H9 (cell line): ENCODE measurements at regions not wholly inside any gene's neighbourhood (a gene's known extent, or its start where the extent isn't known, plus 50 kb on each side); places are given as distances from the start of the nearest gene placed in this dataset.
A peak's percentile ranks its signal among the peaks of the same experiment; 100 is the strongest.

Experiments used
- DNase-seq: peaks from one replicate; pipeline ENCODE4 v3.0.0-alpha.2; 2017
- H2AFZ ChIP-seq: one replicate; pipeline ENCODE4 v1.6.1; 2013; ENCODE audit warnings: mild to moderate bottlenecking, low read length, control low read depth, moderate library complexity
- H2AK5ac ChIP-seq: 2 replicates; pipeline ENCODE4 v1.6.1; 2013; ENCODE audit warnings: low read length, control low read depth, mixed read lengths; ENCODE audit not compliant: insufficient read length
- H2BK120ac ChIP-seq: one replicate; pipeline ENCODE4 v1.6.1; 2013; ENCODE audit warnings: low read depth, mild to moderate bottlenecking, low read length, control low read depth, inconsistent platforms; ENCODE audit not compliant: poor library complexity, severe bottlenecking
- H2BK12ac ChIP-seq: 2 replicates; pipeline ENCODE4 v1.6.1; 2013; ENCODE audit warnings: low read length, control low read depth, mixed read lengths, low read depth; ENCODE audit not compliant: insufficient read length
- H2BK15ac ChIP-seq: 2 replicates; pipeline ENCODE4 v1.6.1; 2013; ENCODE audit warnings: low read depth, low read length, control low read depth
- H2BK20ac ChIP-seq: one replicate; pipeline ENCODE4 v1.6.1; 2013; ENCODE audit warnings: low read depth, mild to moderate bottlenecking, low read length, control low read depth, inconsistent platforms; ENCODE audit not compliant: poor library complexity, severe bottlenecking
- H2BK5ac ChIP-seq: 2 replicates; pipeline ENCODE4 v1.6.1; 2013; ENCODE audit warnings: low read length, control low read depth, mixed read lengths; ENCODE audit not compliant: insufficient read length
- H3K14ac ChIP-seq: 2 replicates; pipeline ENCODE4 v1.6.1; 2013; ENCODE audit warnings: low read length, control low read depth; ENCODE audit not compliant: insufficient read depth
- H3K18ac ChIP-seq: 2 replicates; pipeline ENCODE4 v1.6.1; 2013; ENCODE audit warnings: low read depth, mild to moderate bottlenecking, mixed read lengths, low read length, control low read depth; ENCODE audit not compliant: insufficient read length
- H3K23ac ChIP-seq: 2 replicates; pipeline ENCODE4 v1.6.1; 2013; ENCODE audit warnings: low read length, control low read depth, mixed read lengths, low read depth; ENCODE audit not compliant: insufficient read length
- H3K23me2 ChIP-seq: 2 replicates; pipeline ENCODE4 v1.6.1; 2013; ENCODE audit warnings: low read depth, mild to moderate bottlenecking, mixed read lengths, low read length, control low read depth; ENCODE audit not compliant: insufficient read length, poor library complexity, severe bottlenecking
- H3K27ac ChIP-seq: 2 replicates; pipeline ENCODE4 v1.5.1; 2013; ENCODE audit warnings: low read length, control low read depth, mixed read lengths, low read depth; ENCODE audit not compliant: insufficient read length
- H3K27me3 ChIP-seq: 2 replicates; pipeline ENCODE4 v1.6.1; 2013; ENCODE audit warnings: low read length, control low read depth, inconsistent platforms; ENCODE audit not compliant: insufficient read depth
- H3K4ac ChIP-seq: 2 replicates; pipeline ENCODE4 v1.6.1; 2013; ENCODE audit warnings: low read depth, mild to moderate bottlenecking, control low read depth, inconsistent platforms, low read length, moderate library complexity
- H3K4me1 ChIP-seq: 2 replicates; pipeline ENCODE4 v1.6.1; 2013; ENCODE audit warnings: low read length, control low read depth, inconsistent platforms; ENCODE audit not compliant: insufficient read depth
- H3K4me2 ChIP-seq: 2 replicates; pipeline ENCODE4 v1.6.1; 2013; ENCODE audit warnings: low read length, control low read depth, mixed read lengths; ENCODE audit not compliant: insufficient read length, insufficient read depth
- H3K56ac ChIP-seq: 2 replicates; pipeline ENCODE4 v1.6.1; 2013; ENCODE audit warnings: low read depth, mild to moderate bottlenecking, mixed read lengths, low read length, control low read depth; ENCODE audit not compliant: insufficient read length
- H3K79me1 ChIP-seq: 2 replicates; pipeline ENCODE4 v1.6.1; 2013; ENCODE audit warnings: low read depth, mild to moderate bottlenecking, moderate library complexity, low read length, control low read depth, inconsistent platforms; ENCODE audit not compliant: insufficient read depth, poor library complexity, severe bottlenecking
- H3K79me2 ChIP-seq: 2 replicates; pipeline ENCODE4 v1.6.1; 2013; ENCODE audit warnings: low read length, control low read depth, inconsistent platforms; ENCODE audit not compliant: insufficient read depth
- H3K9ac ChIP-seq: 2 replicates; pipeline ENCODE4 v1.6.1; 2013; ENCODE audit warnings: low read length, control low read depth, mixed read lengths; ENCODE audit not compliant: insufficient read length; ENCODE audit errors: extremely low read depth
- H3K9me3 ChIP-seq: one replicate; pipeline ENCODE4 v1.6.1; 2013; ENCODE audit warnings: low read depth, low read length, inconsistent platforms; ENCODE audit not compliant: control insufficient read depth
- H3T11ph ChIP-seq: one replicate; pipeline ENCODE4 v1.6.1; 2013; ENCODE audit warnings: mild to moderate bottlenecking, low read length, control low read depth, inconsistent platforms
- H4K20me1 ChIP-seq: one replicate; pipeline ENCODE4 v1.6.1; 2013; ENCODE audit not compliant: control insufficient read depth, insufficient read length, insufficient read depth
- H4K5ac ChIP-seq: 2 replicates; pipeline ENCODE4 v1.6.1; 2013; ENCODE audit warnings: low read depth, mild to moderate bottlenecking, mixed read lengths, low read length, control low read depth; ENCODE audit not compliant: insufficient read length
- H4K8ac ChIP-seq: replicated peaks from 2 replicates; pipeline ENCODE4 v1.6.1; 2013; ENCODE audit warnings: low read length, control low read depth, mixed read lengths, low read depth; ENCODE audit not compliant: insufficient read length
- H4K91ac ChIP-seq: 2 replicates; pipeline ENCODE4 v1.6.1; 2013; ENCODE audit warnings: low read depth, mild to moderate bottlenecking, moderate library complexity, mixed read lengths, low read length, control low read depth; ENCODE audit not compliant: insufficient read length
- H3K27ac Mint-ChIP-seq, 3 experiments: 2 replicates in 2 of 3; 3 replicates in 1 of 3; pipeline ENCODE4 v1.8.0; 2020 to 2021; ENCODE audit warnings: mixed read lengths in 3 of 3, mild to moderate bottlenecking in 1 of 3, moderate library complexity in 1 of 3
- H3K27me3 Mint-ChIP-seq: 2 replicates; pipeline ENCODE4 v1.8.0; 2021; ENCODE audit warnings: low read depth, mild to moderate bottlenecking, moderate library complexity, mixed read lengths
- H3K36me3 Mint-ChIP-seq, 3 experiments: 2 replicates in 2 of 3; 3 replicates in 1 of 3; pipeline ENCODE4 v1.8.0; 2020 to 2021; ENCODE audit warnings: low read depth in 3 of 3, mixed read lengths in 3 of 3; ENCODE audit not compliant: insufficient read depth in 1 of 3
- H3K4me1 Mint-ChIP-seq, 2 experiments: 2 replicates each; pipeline ENCODE4 v1.8.0; 2020; ENCODE audit warnings: mixed read lengths in 2 of 2
- H3K4me3 Mint-ChIP-seq, 2 experiments: 2 replicates in 1 of 2; 3 replicates in 1 of 2; pipeline ENCODE4 v1.8.0; 2020 to 2021; ENCODE audit warnings: mild to moderate bottlenecking in 2 of 2, mixed read lengths in 2 of 2, moderate library complexity in 1 of 2
- H3K9me3 Mint-ChIP-seq, 2 experiments: 2 replicates in 1 of 2; 3 replicates in 1 of 2; pipeline ENCODE4 v1.8.0; 2020; ENCODE audit warnings: mild to moderate bottlenecking in 2 of 2, mixed read lengths in 2 of 2, moderate library complexity in 1 of 2
- CTCF ChIP-seq: fragments of 200-600 bp; sonication (generic); conservative IDR thresholded peaks from 3 replicates; pipeline ENCODE4 v1.8.0; 2021; ENCODE audit warnings: antibody characterized with exemption, mild to moderate bottlenecking
- WGBS: extraction: QIAGEN DNeasy Blood & Tissue Kit; methylation state at CpG from one replicate; pipeline ENCODE4 v1.1.7; 2013; ENCODE audit warnings: missing lambda C conversion rate, low lambda C conversion rate, mixed read lengths; ENCODE audit not compliant: insufficient read length; ENCODE audit errors: extremely low coverage; 5-methylcytosine and 5-hydroxymethylcytosine counted together

- Histone ChIP-seq H3K9me3 (no peaks in the 10 kb centered on the region), H3T11ph (no peak overlapping the region), H3K4me1 (no peaks in the 10 kb centered on the region), H3K23me2 (no peaks in the 10 kb centered on the region), H4K8ac (no peak overlapping the region), H2BK15ac (no peak overlapping the region), H4K91ac (no peak overlapping the region), H3K27me3 (no peaks in the 10 kb centered on the region), H3K27ac (no peak overlapping the region), H4K5ac (no peak overlapping the region), H2BK20ac (no peak overlapping the region), H3K18ac (no peak overlapping the region), H3K79me1 (no peaks in the 10 kb centered on the region), H3K9ac (no peak overlapping the region), H2BK12ac (no peak overlapping the region), H3K23ac (no peak overlapping the region), H3K4me2 (no peak overlapping the region), H3K56ac (no peak overlapping the region), H3K4ac (no peak overlapping the region), H2BK5ac (no peak overlapping the region), H2BK120ac (no peak overlapping the region), H2AK5ac (no peak overlapping the region), H3K79me2 (no peaks in the 10 kb centered on the region), H4K20me1 (no peaks in the 10 kb centered on the region), H2AFZ (no peak overlapping the region), H3K14ac (no peak overlapping the region)
- no CpG with 5 or more reads among the region's 8 CpGs for WGBS
- peaks cover 0 to 8% (median 2%) of the 10 kb centered on the region in 3 experiments; a peak in 3 of 7 replicates for H3K36me3 Mint-ChIP-seq
- DNase-seq, result no peak
- peak overlapping the region in 1 of 2 experiments; percentile 18; a peak in 2 of 5 replicates for H3K4me3 Mint-ChIP-seq
- TF ChIP-seq CTCF, result 0 out of 3 replicates have a peak, but pooled peaks have one; percentile 30
- peaks cover 29 to 30% of the 10 kb centered on the region in 2 experiments for H3K9me3 Mint-ChIP-seq
- H3K4me1 Mint-ChIP-seq, result no peaks in the 10 kb centered on the region
- peaks cover 39% of the 10 kb centered on the region for H3K27me3 Mint-ChIP-seq
- no peak overlapping the region for H3K27ac Mint-ChIP-seq
Measured at GRCh38 chr2:240225660-240226475, 85.4 kb upstream of the OTOS start.
